ENCODE measurements at regions not wholly inside any gene's neighbourhood (a gene's known extent, or its start where the extent isn't known, plus 50 kb on each side); places are given as distances from the start of the nearest gene placed in this dataset.

DNA sequence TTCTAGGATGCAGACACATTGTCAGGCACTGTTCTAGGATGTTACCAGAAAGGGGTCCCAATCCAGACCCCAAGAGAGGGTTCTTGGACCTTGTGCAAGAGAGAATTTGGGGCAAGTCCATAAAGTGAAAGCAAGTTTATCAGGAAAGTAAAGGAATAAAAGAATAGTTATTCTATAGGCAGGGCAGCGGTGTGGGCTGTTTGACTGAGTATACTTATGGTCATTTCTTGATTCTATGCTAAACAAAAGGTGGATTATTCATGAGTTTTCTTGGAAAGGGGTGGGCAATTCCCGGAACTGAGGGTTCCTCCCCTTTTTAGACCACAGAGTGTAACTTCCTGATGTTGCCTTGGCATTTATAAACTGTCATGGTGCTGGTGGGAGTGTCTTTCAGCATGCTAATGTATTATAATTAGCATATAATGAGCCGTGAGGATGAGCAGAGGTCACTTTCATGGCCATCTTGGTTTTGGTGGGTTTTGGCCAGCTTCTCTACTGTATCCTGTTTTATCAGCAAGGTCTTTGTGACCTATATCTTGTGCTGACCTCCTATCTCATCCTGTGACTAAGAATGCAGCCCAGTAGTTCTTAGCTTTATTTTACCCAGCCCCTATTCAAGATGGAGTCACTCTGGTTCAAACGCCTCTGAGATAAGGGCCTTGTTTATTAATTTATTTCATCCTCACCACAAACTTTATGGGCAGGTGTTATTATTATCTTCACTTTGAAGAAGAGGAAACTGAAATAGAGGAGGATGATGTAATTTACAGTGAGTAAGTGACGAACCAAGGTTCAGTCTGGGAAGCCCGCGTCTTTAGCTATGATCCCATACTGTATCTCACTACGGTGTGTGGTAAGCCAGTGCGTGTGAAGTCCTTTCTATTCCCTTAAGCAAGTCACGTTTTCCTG is 186.0 kb upstream of the KLF4 start:
- no peak for DNase-seq

DNA sequence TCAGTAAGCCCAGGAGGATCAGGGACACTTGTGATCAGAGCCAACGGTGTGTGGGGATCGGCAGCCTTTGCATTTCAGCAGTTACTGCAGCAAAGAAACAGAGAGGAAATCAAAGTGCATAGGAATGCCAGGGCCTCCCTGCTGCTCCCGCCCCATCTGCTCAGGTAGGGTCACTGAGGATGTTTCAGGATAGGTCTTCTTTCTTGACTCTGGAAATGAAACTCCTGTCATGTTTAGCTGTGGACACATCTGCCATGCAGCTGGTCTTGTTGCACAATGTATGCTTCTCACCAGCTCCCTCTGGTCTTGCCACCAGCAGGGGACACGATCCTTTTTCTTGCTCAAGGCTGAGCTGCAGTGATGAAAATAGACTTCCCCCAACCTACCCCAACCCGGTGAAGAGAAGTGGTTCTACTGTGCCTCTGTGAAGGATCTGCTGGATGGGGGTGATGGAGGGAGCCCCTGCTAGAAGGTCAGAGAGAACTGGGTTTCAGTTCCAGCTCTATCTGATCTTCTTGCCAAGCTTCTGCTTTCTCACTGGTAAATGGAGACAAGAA is 185.2 kb upstream of the KLF4 start:
- DNase-seq: no peak

DNA sequence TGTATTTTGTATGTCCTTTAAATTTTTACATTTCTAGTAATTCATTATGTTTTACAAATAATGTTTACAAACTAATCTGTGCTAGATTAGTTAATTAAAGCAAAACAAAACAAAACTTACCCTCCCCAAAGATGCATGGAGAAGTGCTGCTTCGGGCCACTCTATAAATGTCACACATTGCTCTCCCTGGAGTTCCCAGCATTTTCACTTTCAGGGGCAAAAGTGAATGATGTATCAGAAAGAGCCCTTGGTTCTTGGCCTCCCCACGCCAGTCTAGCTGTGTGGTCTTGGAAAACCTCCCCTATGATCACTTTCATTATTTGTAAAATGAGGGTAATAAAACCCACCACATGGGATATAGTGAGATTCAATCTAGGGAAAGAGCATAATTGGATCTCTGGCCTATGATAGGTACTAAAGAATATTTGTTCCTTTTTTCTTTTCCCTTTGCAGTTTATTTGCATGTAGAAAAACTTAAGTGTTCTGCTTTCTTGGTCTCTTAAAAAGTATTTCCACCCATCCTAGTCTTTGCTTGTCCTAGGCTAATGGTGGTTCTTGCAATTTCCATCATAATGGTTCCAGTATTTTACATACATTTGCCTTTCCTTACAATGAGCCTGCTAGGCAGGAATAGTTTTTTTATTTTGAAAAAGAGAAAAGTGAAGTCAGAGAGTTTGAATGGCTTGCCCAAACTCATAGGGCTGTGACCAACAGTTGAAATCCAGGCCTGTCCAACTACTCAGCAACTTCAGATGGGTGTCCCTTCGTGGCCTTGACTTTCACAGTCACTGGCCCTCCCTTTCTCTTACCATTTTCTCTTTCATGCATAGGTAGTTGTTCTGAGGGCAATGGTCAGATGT is 184.5 kb upstream of the KLF4 start:
- no peak for DNase-seq

DNA sequence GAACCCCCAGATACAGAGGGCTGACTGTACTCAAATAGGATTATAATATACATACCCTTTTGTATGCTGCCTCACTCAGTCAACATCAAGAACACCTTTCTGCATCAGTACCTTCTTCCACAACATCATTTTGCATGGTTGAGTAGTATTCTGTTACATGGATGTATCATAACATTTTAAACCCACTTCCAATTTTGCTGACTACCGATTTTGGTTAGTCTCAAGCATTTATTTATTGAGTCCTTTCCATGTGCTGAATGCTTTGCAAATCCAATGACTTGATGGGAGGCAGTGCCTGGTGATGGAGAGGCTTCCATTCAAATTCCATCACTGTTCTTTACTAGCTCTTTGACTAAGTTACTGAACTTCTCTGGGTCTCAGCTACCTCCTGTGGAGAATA is 182.0 kb upstream of the KLF4 start:
- DNase-seq: no peak

DNA sequence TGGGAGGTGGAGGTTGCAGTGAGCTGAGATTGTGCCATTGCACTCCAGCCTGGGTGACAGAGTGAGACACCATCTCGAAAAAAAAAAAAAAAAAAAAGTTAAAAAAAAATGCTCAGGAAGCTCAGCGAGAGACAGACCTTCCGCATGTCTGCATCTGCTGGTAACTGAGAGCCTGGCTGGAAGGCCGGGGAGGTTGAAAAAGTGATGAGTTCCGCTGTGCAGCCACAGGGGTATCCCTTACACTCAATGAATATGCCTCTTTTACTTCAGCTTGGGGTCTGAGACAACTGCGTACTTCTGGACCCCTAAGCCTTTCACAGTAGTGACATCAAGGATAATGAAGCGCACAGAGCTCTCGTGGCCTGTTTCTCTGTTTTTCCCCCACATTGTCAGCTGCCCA is 179.9 kb upstream of the KLF4 start:
- peak; percentile 81 for DNase-seq

DNA sequence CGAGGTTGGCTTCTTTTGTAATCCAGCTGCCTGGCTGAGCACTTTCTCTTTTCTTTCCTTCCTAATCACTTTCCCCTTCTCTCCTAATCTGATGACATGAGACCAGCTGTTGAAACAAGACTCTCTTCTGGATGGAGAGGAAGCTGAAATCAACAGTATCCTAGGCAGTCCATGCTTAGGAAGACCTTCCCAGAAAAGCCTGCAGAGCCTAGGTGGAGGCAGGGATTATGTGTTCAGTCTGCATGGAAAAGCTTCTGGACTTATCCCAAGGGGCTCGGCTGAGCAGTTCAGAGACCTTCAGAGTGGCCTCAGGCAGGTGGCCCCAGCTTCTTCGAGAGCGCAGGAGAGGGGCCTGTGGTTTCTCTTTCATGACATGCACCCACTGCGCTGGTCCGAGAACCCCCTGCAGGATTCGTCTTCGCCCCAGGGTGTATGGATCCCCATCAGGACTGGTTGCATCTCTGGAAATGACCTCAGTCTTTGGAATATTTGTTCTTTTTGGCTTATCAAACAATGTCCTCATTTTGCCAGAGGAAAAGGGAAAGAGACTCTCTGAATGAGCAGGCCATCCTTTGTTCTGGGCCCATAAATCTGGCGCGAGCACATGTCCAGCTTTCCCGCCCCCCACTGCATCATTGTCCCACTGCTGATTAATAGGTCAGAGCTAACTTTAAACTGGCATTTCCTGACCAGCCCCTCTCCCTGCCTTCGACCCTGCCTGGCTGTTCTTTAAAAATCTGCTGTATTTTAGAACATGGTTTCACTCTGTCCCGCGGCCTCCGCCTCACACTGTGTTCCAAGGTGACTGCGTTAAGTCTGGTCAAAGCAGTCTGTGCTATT is 177.9 kb upstream of the KLF4 start:
- peak; percentile 79 for DNase-seq

DNA sequence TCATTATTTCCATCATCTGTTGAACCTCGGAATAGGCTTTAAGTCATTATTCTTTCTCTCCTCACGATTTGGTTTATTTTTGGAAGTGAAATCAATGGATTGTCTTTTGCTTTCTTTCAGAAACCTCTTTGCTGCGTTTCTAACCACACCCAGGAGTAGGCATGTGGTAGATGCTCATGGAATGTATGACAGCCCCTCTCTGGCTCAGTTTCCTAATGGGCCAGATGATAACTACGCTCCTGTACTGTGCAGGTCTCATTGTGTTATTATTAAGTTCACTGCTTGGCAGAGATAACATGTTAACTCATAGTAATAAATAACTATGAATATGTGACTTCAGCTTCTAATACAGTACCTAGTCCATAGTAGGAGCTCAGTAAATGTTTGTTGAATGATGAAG is 175.5 kb upstream of the KLF4 start:
- no peak for DNase-seq

DNA sequence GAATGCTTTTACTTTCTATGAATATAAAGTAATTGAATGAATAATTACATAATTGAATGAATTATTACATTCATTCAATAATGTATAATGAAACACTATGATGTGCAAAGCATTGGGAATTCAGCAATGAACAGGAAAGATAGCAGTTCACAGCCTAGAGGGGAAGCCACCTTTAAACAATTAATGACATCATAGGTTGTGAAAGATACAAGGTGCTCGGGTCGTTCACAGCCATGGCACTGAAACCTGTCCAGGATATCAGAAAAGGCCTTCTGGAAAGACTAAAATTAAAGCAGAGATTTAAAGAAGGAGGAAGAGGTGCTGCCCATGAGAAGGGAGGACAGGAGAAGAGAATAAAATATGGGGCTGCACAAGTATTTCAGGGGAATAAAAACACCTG is 171.4 kb upstream of the KLF4 start:
- DNase-seq: no peak

DNA sequence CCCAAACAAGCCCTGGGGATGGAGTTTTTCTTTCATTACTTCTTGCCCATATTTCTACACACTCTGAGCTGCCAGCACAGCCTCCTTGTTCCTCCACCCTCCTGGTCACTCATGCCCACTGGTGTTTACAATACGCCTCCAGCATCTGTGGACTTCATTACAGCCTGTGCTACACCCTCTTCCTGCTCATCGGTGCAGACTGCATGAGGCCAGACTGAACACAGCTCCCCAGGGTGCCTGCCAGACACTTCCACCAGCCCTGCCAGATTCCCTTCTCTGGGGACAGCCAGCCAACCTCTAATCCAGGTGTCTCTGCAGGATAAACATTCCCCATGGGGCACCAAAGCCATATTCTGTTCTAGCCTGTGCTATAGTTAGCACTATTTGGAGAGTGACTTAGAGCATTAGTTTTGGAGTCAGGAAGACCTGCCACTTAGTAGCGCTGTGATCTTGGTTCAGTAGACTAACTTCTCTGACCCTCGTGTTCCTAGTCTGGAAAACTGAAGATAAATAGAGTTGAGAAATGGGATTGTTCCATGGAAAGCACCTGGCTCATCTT is 163.8 kb upstream of the KLF4 start:
- DNase-seq: no peak

DNA sequence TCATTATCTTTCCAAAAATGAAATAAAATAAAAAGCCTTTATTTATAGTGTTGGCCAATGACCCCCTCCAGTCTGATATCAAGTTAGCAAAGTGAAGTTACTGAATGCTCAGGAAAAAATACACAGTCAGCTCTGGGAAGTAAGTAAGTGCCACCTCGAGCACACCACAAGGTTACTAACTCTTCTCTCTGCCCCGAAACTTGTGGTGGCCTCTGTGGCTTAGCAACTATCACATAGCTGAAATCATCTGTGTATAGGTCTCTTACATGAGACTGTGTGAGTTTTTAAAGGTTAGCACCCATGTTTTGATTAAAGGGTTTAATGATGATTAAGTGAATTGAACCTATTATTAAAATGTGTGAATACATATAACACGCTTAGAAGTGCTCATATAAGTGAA is 161.4 kb upstream of the KLF4 start:
- no peak for DNase-seq

DNA sequence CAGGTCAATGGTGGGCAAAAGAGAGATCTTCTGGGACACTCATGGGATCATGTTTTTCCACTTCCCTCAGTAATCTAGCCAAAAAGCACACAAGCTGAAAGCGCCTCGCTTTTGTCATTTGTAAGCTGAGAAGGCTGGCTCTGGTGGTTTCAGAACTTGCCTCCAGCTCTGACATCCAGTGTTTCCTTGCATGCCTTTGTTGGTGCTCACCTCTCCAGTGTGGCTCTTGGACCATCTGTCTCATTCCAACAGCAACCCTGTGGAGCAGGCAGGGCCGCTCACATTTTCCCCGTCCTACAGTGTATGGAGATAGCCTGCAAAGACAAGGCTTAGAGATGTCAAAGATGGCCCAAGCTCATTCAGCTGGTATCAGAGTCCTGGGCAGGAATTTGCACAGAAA is 160.8 kb upstream of the KLF4 start:
- no peak for DNase-seq

DNA sequence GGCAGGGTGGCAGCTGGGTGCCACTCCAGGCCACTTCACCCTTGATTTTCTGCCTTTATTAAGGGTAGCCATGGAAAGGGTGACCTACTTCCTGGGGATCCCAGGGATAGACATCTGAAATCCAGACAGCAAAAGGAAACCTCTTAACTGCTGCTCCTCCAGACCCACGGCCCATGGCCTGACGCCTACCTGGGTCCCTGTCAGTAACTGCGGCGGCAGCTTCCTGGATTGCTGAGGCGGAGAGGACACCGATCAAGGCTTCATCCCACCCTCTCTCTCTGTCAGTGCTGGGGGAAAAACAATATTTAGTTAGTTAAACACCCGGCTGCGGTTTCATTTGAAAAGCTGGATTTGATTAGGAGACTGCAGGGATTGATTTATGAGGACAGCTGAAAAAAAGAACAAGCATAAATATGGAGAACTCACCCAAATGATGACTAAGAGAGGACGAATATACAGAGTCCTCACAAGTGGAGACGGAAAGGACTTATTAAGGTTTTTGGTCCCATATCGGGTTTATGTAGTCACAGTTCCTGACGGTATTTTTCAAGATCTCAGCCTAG is 158.7 kb upstream of the KLF4 start:
- peak; percentile 61 for DNase-seq

DNA sequence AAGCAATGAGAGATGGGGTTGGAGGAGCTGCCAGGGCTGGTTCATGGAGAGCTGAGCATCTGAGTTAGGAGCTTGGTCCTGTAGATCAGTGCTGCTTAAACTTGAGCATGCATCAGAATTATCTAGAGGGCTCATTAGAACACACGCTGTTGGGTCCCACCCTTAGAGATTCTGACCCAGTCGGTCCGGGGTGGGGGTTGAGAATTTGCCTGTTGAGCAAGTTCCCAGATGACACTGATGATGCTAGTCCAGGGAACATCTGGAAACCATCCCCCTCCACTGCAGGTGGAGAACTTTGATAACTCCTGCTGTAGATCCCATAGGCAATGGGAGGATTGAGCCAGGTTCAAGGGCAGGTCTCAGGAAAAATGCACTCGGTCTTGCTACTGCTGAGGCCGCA is 158.0 kb upstream of the KLF4 start:
- no peak for DNase-seq

DNA sequence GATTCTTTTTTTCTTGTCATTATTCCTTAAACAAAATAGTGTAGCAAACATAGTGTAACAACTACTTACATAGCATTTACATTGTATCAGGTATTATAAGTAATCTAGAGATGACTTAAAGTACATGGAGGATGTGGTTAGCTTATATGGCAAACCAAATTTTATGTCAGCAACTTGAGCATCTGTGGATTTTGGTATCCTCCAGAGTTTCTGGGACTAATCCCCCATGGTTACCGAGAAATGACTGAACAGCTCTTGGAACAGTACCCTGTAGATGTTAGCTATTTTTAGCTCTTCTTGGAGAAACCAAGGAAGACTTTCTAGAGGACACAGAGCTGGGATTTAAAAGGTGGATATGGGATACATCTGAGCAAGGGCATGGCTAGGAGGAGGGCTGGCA is 157.6 kb upstream of the KLF4 start:
- no peak for DNase-seq

DNA sequence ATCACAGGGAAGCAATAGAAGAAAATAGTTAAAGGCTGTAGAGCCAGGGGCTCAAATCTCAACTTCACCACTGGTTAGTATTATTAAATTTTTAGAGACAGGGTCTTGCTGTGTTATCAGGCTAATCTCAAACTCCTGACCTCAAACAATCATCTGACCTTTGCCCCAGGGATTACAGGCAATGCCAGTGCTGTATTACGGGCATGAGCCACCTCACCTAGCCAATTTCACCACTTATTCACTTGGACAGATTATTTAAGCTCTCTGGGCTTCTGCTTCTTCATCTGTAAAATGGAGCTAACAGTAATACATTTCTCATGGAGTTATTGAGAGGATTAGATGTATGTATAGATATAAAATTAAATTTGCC is 155.9 kb upstream of the KLF4 start:
- DNase-seq: no peak

DNA sequence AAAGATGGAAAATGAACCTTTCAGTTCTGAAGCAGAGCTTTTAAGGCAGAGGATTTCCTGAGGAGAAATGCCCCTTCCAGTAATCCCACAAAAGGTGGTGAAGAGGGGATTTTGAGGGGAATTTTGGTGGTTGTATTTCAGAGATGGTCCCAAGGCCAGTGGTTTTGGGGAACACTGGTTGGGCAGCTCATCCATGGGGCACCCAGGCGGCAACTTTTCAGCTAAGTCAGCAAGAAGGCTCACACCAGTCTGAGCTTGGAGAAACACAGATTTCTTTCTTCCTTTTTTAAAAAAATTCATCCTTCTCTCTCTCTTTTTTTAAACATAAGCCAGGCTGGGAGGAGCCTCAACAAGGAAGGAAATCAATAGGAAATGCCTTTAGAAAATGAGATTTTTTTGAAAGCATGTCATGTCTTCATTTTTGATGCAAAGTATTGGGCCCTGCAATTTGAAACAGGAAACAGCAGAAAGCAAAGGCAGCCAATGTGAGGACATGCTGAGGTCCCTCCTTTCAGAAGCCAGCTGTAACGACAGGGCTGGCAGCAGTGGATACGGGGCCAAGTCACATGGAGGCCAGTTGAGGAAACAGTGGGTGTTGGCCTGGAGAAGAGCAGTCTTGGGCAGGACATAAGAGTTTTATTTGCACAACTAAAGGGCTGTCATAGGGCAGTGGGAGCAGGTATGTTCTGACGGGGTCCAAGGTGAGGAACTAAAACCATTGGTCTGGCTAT is 155.3 kb upstream of the KLF4 start:
- peak; percentile 58 for DNase-seq

DNA sequence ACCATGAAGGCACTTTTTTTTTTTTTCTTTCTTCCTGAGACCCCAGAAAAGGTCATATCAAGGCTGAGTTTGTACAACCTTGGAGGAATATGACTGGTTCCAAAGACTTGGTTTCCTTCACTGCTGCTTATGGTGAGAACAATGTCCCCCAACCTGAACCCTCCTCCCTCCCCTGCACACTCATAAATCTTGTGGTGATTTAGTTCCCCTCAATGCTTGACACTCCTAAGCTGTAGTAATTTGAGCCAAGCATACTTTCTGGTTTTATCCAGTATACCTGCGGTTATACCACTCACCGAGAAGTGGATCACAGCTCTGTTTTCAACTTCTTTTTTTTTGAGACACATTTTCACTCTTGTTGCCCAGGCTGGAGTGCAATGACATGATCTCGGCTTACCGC is 149.9 kb upstream of the KLF4 start:
- no peak for DNase-seq

DNA sequence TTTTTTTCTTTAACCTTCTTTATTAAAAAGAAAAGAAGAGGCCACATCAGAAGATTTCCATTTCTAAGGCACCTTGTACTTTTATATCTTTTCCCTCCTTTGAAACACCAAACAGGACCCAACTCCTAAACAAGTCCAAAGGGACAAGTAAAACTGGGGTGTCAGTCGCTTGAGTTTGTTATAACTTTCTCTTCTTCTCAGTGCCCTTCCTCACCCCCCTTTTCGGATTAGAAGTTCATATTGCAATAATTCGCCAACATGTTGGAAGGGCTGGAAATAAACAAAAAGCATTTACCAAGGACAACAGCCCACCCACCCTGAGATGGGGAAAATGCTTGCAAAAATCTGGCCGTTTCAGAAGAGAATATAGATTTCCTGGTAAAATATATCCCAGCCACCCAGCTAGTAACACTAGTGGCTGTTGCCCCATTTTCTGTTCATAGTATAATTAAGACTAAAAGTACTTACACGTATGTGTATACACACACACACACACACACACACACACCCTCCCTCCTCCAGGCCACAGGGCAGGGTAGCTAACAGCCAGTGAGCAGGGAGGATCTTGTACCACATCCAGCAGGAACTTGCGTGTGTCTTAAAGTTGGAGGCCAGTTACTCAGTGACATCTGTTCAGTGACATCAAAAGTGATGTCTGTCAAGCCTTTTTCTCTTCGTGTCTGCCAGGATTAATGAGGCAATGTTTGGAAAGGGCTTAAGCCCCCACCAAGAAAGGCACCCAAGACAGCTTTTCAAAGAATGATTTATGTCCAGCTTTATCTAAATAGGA is 149.1 kb upstream of the KLF4 start:
- DNase-seq: peak; percentile 92

DNA sequence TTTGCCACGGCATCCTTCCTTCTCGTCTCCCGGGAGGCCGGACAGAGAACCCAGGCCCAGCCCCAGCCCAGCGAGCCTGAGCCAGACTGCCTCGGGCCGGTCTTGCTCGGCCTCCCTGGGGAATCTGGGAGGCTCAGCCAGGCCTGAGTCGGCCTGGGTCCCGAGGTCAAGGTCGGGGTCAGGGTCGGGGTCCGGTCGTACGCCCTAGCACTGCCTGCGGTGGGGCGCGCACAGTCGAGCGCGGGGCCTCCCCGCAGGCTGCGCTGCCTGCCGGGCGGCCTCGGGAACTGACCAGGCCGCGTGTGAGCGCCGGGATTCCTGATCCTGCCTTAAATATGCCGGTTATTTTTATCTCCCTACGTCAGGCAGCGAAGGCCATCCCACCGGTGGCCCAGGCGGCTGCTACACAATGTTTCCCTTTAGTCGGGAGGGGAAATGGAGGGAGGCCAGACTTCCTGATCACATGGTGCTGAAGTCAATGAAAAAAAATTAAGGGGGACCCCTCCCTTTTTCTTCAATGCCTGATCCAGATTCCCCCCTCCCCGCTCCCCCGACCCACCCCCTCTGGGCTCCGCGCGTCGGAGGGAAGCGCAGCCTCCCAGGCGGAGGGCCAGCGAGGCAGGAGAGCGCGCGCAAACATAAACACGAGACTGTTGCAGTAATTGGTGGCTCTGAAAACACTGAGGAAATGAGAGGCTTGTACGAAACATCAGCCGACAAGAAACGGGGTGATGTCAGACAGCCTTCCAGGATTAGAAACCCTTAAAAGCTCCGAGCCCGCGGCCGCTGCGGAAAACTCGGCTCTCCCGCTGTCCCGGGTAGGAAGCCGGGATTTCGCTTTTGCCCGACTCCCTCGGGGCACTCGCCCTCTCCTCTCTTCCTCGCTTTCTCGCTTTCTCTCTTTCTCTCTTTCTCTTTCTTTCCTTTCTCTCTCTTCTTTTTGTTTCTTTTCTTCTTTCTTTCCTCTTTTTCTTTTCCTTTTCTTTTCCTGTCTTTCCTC is 148.2 kb upstream of the KLF4 start:
- DNase-seq: peak; percentile 99

All from tongue (tissue), 1 donor.